ENCODE measurements at regions not wholly inside any gene's neighbourhood (a gene's known extent, or its start where the extent isn't known, plus 50 kb on each side); places are given as distances from the start of the nearest gene placed in this dataset.

GRCh38 chr3:194031349-194031748 lies 104.6 kb upstream of the HES1 start:
- TF ChIP-seq CTCF (IDR thresholded peaks at IDR 0.05), result no peak
- no peak for TF ChIP-seq POLR2AphosphoS5 (IDR thresholded peaks at IDR 0.05)
- no peak for TF ChIP-seq POLR2A (IDR thresholded peaks at IDR 0.05)
